IMR-90 (cell line): ENCODE measurements at regions not wholly inside any gene's neighbourhood (a gene's known extent, or its start where the extent isn't known, plus 50 kb on each side); places are given as distances from the start of the nearest gene placed in this dataset.

Experiments
- ATAC-seq: fragments of 200-7000 bp; cut with Tn5 transposase; 2 replicates; pipeline ENCODE4 v1.9.1; 2020; ENCODE audit warnings: low read depth, mild to moderate bottlenecking, moderate library complexity
- BruUV-seq: library from RNA; stranded (reverse); fragments of 400-500 nt; replicated peaks from 2 replicates; lab custom pipeline; 2021; lab: Mats Ljungman, UMichigan
- CTCF ChIA-PET: fragments of 300-600 bp; formaldehyde crosslinking; extraction: SDS; loops from one replicate; lab custom pipeline; 2021; ENCODE audit warnings: antibody characterized with exemption; lab: Yijun Ruan, JAX
- POLR2A ChIA-PET: fragments of 300-600 bp; sonication (Branson Sonifier 250); formaldehyde crosslinking; loops from one replicate; lab custom pipeline; 2022; ENCODE audit warnings: antibody characterized with exemption; ENCODE audit not compliant: unreplicated experiment; lab: Charles Lee
- DNase-seq: peaks from one replicate; pipeline ENCODE4 v3.0.0; 2013
- H2AFZ ChIP-seq: replicated peaks from 2 replicates; pipeline ENCODE3; 2013; ENCODE audit warnings: low read length, mild to moderate bottlenecking; ENCODE audit not compliant: poor library complexity
- H2AK5ac ChIP-seq: 2 replicates; pipeline ENCODE4 v1.6.1; 2013; ENCODE audit warnings: low read depth, low read length, inconsistent platforms
- H2AK9ac ChIP-seq: replicated peaks from 2 replicates; pipeline ENCODE3; 2013; ENCODE audit warnings: mild to moderate bottlenecking, low read depth, low read length, moderate library complexity; ENCODE audit not compliant: poor library complexity
- H2BK120ac ChIP-seq: 2 replicates; pipeline ENCODE4 v1.6.1; 2013; ENCODE audit warnings: low read depth, low read length, inconsistent platforms
- H2BK15ac ChIP-seq: 3 replicates; pipeline ENCODE4 v1.6.1; 2013; ENCODE audit warnings: low read depth, low read length, inconsistent platforms
- H2BK20ac ChIP-seq: 2 replicates; pipeline ENCODE4 v1.6.1; 2013; ENCODE audit warnings: low read depth, mild to moderate bottlenecking, inconsistent platforms, low read length, moderate library complexity
- H2BK5ac ChIP-seq: 2 replicates; pipeline ENCODE4 v1.6.1; 2013; ENCODE audit warnings: mild to moderate bottlenecking, low read depth, low read length, inconsistent platforms; ENCODE audit not compliant: poor library complexity, severe bottlenecking
- H3K14ac ChIP-seq: replicated peaks from 2 replicates; pipeline ENCODE4 v1.6.1; 2013; ENCODE audit warnings: low read depth, low read length, inconsistent platforms
- H3K18ac ChIP-seq: 2 replicates; pipeline ENCODE4 v1.6.1; 2013; ENCODE audit warnings: low read depth, low read length, control low read depth
- H3K23ac ChIP-seq: 2 replicates; pipeline ENCODE4 v1.6.1; 2013; ENCODE audit warnings: low read depth, low read length, inconsistent platforms
- H3K27ac ChIP-seq: 2 replicates; pipeline ENCODE4 v1.5.1; 2013; ENCODE audit warnings: mild to moderate bottlenecking, control low read depth, low read length; ENCODE audit not compliant: insufficient read depth
- H3K27me3 ChIP-seq: 2 replicates; pipeline ENCODE4 v1.6.1; 2013; ENCODE audit warnings: low read length; ENCODE audit not compliant: control insufficient read depth, insufficient read depth
- H3K36me3 ChIP-seq: 2 replicates; pipeline ENCODE4 v1.6.1; 2013; ENCODE audit warnings: low read length, mixed read lengths; ENCODE audit not compliant: control insufficient read depth, insufficient read depth
- H3K4ac ChIP-seq: 2 replicates; pipeline ENCODE4 v1.6.1; 2013; ENCODE audit warnings: low read depth, low read length, inconsistent platforms
- H3K4me1 ChIP-seq: 2 replicates; pipeline ENCODE4 v1.6.1; 2013; ENCODE audit warnings: low read length, mixed read lengths; ENCODE audit not compliant: control insufficient read depth, insufficient read depth
- H3K4me2 ChIP-seq: 2 replicates; pipeline ENCODE4 v1.6.1; 2013; ENCODE audit warnings: low read depth, mild to moderate bottlenecking, control low read depth, low read length, moderate library complexity
- H3K4me3 ChIP-seq: 2 replicates; pipeline ENCODE4 v1.5.1; 2013; ENCODE audit warnings: low read depth, mild to moderate bottlenecking, control low read depth, low read length, moderate library complexity; ENCODE audit not compliant: insufficient read depth
- H3K56ac ChIP-seq: 2 replicates; pipeline ENCODE4 v1.6.1; 2013; ENCODE audit warnings: low read length, inconsistent platforms; ENCODE audit not compliant: insufficient read depth; ENCODE audit errors: extremely low read depth
- H3K79me1 ChIP-seq, 2 experiments: 2 replicates each; pipeline ENCODE4 v1.6.1; 2013; ENCODE audit warnings: low read length in 2 of 2, inconsistent platforms in 1 of 2, low read depth in 1 of 2
- H3K9ac ChIP-seq: 2 replicates; pipeline ENCODE4 v1.6.1; 2013; ENCODE audit warnings: low read depth, low read length, control low read depth
- H3K9me1 ChIP-seq: 2 replicates; pipeline ENCODE4 v1.6.1; 2013; ENCODE audit warnings: low read length, inconsistent platforms; ENCODE audit not compliant: insufficient read depth
- H3K9me3 ChIP-seq: 2 replicates; pipeline ENCODE4 v1.6.1; 2013; ENCODE audit warnings: low read length; ENCODE audit not compliant: control insufficient read depth, insufficient read depth
- H4K20me1 ChIP-seq: 2 replicates; pipeline ENCODE4 v1.6.1; 2013; ENCODE audit warnings: low read length, inconsistent platforms; ENCODE audit not compliant: insufficient read depth
- H4K5ac ChIP-seq: 2 replicates; pipeline ENCODE4 v1.6.1; 2013; ENCODE audit warnings: mild to moderate bottlenecking, low read depth, low read length, control low read depth
- H4K8ac ChIP-seq, 2 experiments: 2 replicates each; pipeline ENCODE4 v1.6.1; 2013; ENCODE audit warnings: low read depth in 2 of 2, low read length in 2 of 2, control low read depth in 1 of 2, inconsistent platforms in 1 of 2
- H4K91ac ChIP-seq: 2 replicates; pipeline ENCODE4 v1.6.1; 2013; ENCODE audit warnings: low read depth, low read length, inconsistent platforms; ENCODE audit not compliant: insufficient read depth
- CEBPB ChIP-seq: IDR thresholded peaks from 2 replicates; pipeline ENCODE4 v1.6.1; 2012; ENCODE audit warnings: low read depth, low read length, improper control_type of control experiment
- CHD1 ChIP-seq: IDR thresholded peaks from 2 replicates; pipeline ENCODE4 v1.6.1; 2012; ENCODE audit warnings: low read depth, low read length, improper control_type of control experiment
- MAFK ChIP-seq: IDR thresholded peaks from 2 replicates; pipeline ENCODE4 v1.6.1; 2012; ENCODE audit warnings: low read depth, low read length, improper control_type of control experiment
- MAZ ChIP-seq: IDR thresholded peaks from 2 replicates; pipeline ENCODE4 v1.6.1; 2012; ENCODE audit warnings: low read depth, mild to moderate bottlenecking, low read length, improper control_type of control experiment, moderate library complexity, borderline replicate concordance
- MXI1 ChIP-seq: IDR thresholded peaks from 2 replicates; pipeline ENCODE4 v1.6.1; 2012; ENCODE audit warnings: low read depth, mild to moderate bottlenecking, low read length, moderate library complexity, borderline replicate concordance
- RCOR1 ChIP-seq: IDR thresholded peaks from 2 replicates; pipeline ENCODE4 v1.6.1; 2012; ENCODE audit warnings: mild to moderate bottlenecking, low read length, improper control_type of control experiment; ENCODE audit not compliant: insufficient replicate concordance
- RFX5 ChIP-seq: IDR thresholded peaks from 2 replicates; pipeline ENCODE4 v1.8.0; 2012; ENCODE audit warnings: low read depth, mild to moderate bottlenecking, low read length, moderate library complexity
- WGBS, 2 experiments: methylation state at CpG; one replicate each; pipeline versions ENCODE4 v1.1.5 to v1.1.7; 2013; ENCODE audit warnings: missing lambda C conversion rate in 2 of 2; ENCODE audit not compliant: insufficient read length in 1 of 2; ENCODE audit errors: extremely low coverage in 2 of 2; 5-methylcytosine and 5-hydroxymethylcytosine counted together
- dilution Hi-C: fragments of 300-500 bp; cut with HindIII; formaldehyde crosslinking; loops from one replicate; pipeline ENCODE4 v1.14.3; 2018; ENCODE audit warnings: low sequenced_read_pairs; ENCODE audit not compliant: unreplicated experiment
- in situ Hi-C: fragments of 300-500 bp; cut with MboI; formaldehyde crosslinking; loops from 3 replicates; pipeline ENCODE4 v1.14.3; 2019; ENCODE audit warnings: low sequenced_read_pairs, inconsistent platforms, mixed read lengths
- intact Hi-C: fragments of 100-400 bp; cut with micrococcal nuclease; formaldehyde crosslinking; loops from 2 replicates; pipeline ENCODE4 v1.10.0; 2022
- TF ChIP-seq, protein P1 (sequence below): fragments of 150-350 bp; IDR thresholded peaks from 2 replicates; pipeline ENCODE4 v1.6.1; 2016; ENCODE audit warnings: low read depth, mild to moderate bottlenecking, low read length, moderate library complexity, borderline replicate concordance
- TF ChIP-seq, protein P2 (sequence below): conservative IDR thresholded peaks from 2 replicates; pipeline ENCODE4 v1.5.1; 2012; ENCODE audit warnings: mild to moderate bottlenecking, low read depth, low read length, improper control_type of control experiment
- TF ChIP-seq, protein P3 (sequence below): fragments of 150-350 bp; IDR thresholded peaks from 2 replicates; pipeline ENCODE4 v1.6.1; 2017; ENCODE audit warnings: mild to moderate bottlenecking, antibody characterized with exemption, low read length, low read depth

DNA sequence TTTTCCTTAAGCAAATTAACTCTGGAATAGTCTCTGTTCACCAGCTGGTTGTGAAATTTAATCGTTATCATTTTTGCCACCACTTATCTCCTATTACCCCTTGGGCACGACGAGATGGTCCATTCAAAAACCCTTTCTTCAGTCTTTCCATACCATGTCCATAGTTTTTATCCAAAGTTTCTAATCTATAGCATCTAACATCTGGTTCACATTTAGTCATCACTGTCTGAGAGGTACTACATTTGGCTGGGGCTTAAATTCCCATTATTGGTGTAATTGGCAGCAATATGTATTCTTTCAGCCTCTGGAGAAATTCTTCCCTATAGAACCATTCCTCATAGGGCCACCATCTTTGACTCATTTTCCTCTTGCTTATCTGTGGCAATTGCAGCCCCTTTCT is 163.5 kb downstream of the CCER1 start:
- no peak overlapping the region for H4K5ac ChIP-seq
- no peak overlapping the region for H3K27ac ChIP-seq
- no peaks in the 10 kb centered on the region for H4K20me1 ChIP-seq
- H3K4ac ChIP-seq, result no peak overlapping the region
- H3K14ac ChIP-seq, result no peak overlapping the region
- H3K9me1 ChIP-seq, result no peaks in the 10 kb centered on the region
- no peak overlapping the region for H2AK5ac ChIP-seq
- H3K4me1 ChIP-seq, result no peaks in the 10 kb centered on the region
- no peak overlapping the region for H3K4me2 ChIP-seq
- no peak overlapping the region for H3K18ac ChIP-seq
- H2BK120ac ChIP-seq, result no peak overlapping the region
- H3K9ac ChIP-seq, result no peak overlapping the region
- no TSS peak for BruUV-seq
- POLR2A ChIA-PET, result no interaction called here
- H3K23ac ChIP-seq, result no peak overlapping the region
- no peak overlapping the region for H2AK9ac ChIP-seq
- ATAC-seq, result no peak
- no peak overlapping the region for H4K8ac ChIP-seq
- no peaks in the 10 kb centered on the region for H3K36me3 ChIP-seq
- dilution Hi-C loops, result no loop called here
- H2BK20ac ChIP-seq, result no peak overlapping the region
- intact Hi-C loops, result no loop called here
- H3K56ac ChIP-seq, result no peak overlapping the region
- no peak overlapping the region for H2BK15ac ChIP-seq
- no CpG with 5 or more reads among the region's 3 CpGs for WGBS, 2 experiments
- no peaks in the 10 kb centered on the region for H3K9me3 ChIP-seq
- no peak overlapping the region for H2BK5ac ChIP-seq
- no peaks in the 10 kb centered on the region for H3K27me3 ChIP-seq
- no peak for DNase-seq
- H3K4me3 ChIP-seq, result no peak overlapping the region
- CTCF ChIA-PET, result no interaction called here
- no peaks in the 10 kb centered on the region for H3K79me1 ChIP-seq
- no peak overlapping the region for H4K91ac ChIP-seq
- H2AFZ ChIP-seq, result no peak overlapping the region
- in situ Hi-C loops, result no loop called here
- TF ChIP-seq CHD1 (no peak), MAZ (no peak), RCOR1 (no peak), MAFK (no peak), CEBPB (no peak), MXI1 (no peak), RFX5 (no peak)
- TF ChIP-seq, protein P1, sequence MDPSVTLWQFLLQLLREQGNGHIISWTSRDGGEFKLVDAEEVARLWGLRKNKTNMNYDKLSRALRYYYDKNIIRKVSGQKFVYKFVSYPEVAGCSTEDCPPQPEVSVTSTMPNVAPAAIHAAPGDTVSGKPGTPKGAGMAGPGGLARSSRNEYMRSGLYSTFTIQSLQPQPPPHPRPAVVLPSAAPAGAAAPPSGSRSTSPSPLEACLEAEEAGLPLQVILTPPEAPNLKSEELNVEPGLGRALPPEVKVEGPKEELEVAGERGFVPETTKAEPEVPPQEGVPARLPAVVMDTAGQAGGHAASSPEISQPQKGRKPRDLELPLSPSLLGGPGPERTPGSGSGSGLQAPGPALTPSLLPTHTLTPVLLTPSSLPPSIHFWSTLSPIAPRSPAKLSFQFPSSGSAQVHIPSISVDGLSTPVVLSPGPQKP, result no peak
- TF ChIP-seq, protein P2, sequence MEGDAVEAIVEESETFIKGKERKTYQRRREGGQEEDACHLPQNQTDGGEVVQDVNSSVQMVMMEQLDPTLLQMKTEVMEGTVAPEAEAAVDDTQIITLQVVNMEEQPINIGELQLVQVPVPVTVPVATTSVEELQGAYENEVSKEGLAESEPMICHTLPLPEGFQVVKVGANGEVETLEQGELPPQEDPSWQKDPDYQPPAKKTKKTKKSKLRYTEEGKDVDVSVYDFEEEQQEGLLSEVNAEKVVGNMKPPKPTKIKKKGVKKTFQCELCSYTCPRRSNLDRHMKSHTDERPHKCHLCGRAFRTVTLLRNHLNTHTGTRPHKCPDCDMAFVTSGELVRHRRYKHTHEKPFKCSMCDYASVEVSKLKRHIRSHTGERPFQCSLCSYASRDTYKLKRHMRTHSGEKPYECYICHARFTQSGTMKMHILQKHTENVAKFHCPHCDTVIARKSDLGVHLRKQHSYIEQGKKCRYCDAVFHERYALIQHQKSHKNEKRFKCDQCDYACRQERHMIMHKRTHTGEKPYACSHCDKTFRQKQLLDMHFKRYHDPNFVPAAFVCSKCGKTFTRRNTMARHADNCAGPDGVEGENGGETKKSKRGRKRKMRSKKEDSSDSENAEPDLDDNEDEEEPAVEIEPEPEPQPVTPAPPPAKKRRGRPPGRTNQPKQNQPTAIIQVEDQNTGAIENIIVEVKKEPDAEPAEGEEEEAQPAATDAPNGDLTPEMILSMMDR, result no peak
- TF ChIP-seq, protein P3, sequence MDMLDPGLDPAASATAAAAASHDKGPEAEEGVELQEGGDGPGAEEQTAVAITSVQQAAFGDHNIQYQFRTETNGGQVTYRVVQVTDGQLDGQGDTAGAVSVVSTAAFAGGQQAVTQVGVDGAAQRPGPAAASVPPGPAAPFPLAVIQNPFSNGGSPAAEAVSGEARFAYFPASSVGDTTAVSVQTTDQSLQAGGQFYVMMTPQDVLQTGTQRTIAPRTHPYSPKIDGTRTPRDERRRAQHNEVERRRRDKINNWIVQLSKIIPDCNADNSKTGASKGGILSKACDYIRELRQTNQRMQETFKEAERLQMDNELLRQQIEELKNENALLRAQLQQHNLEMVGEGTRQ, result no peak
